ENCODE measurements at regions not wholly inside any gene's neighbourhood (a gene's known extent, or its start where the extent isn't known, plus 50 kb on each side); places are given as distances from the start of the nearest gene placed in this dataset.

- no peaks in the 10 kb centered on the region for H3K27me3 ChIP-seq (ENCODE audit: insufficient read depth, low read length)
- H3K9ac ChIP-seq (ENCODE audit: low read length), result no peak overlapping the region
- H4K20me1 ChIP-seq (ENCODE audit: insufficient read depth, low read length), result no peaks in the 10 kb centered on the region
- FAIRE-seq (no peak), DNase-seq (ENCODE audit: low read depth) (no peak)
- no peak overlapping the region for H3K4me2 ChIP-seq (ENCODE audit: low read length)
- H3K27ac ChIP-seq (ENCODE audit: low read depth, low read length), result no peak overlapping the region
- no peaks in the 10 kb centered on the region for H3K79me2 ChIP-seq (ENCODE audit: insufficient read depth, low read length)
- Mint-ChIP-seq H3K4me3 (ENCODE audit: unreplicated experiment) (no peak overlapping the region), H3K27me3 (ENCODE audit: low read depth, unreplicated experiment) (peaks cover 3% of the 10 kb centered on the region), H3K9me3 (ENCODE audit: unreplicated experiment) (no peaks in the 10 kb centered on the region), H3K27ac (ENCODE audit: unreplicated experiment) (no peak overlapping the region), H3K36me3 (ENCODE audit: low read depth, unreplicated experiment) (no peaks in the 10 kb centered on the region), H3K4me1 (ENCODE audit: low read depth, unreplicated experiment) (no peaks in the 10 kb centered on the region)
- no peak overlapping the region for H3K4me3 ChIP-seq (ENCODE audit: insufficient read depth, low read depth, low read length)
- no peaks in the 10 kb centered on the region for H3K36me3 ChIP-seq (ENCODE audit: insufficient read depth, low read length)
- TF ChIP-seq, protein P1, sequence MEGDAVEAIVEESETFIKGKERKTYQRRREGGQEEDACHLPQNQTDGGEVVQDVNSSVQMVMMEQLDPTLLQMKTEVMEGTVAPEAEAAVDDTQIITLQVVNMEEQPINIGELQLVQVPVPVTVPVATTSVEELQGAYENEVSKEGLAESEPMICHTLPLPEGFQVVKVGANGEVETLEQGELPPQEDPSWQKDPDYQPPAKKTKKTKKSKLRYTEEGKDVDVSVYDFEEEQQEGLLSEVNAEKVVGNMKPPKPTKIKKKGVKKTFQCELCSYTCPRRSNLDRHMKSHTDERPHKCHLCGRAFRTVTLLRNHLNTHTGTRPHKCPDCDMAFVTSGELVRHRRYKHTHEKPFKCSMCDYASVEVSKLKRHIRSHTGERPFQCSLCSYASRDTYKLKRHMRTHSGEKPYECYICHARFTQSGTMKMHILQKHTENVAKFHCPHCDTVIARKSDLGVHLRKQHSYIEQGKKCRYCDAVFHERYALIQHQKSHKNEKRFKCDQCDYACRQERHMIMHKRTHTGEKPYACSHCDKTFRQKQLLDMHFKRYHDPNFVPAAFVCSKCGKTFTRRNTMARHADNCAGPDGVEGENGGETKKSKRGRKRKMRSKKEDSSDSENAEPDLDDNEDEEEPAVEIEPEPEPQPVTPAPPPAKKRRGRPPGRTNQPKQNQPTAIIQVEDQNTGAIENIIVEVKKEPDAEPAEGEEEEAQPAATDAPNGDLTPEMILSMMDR (IDR thresholded peaks at IDR 0.05; ENCODE audit: insufficient read depth, low read depth, low read length), result no peak
- no peak for TF ChIP-seq EZH2 (IDR thresholded peaks at IDR 0.05; ENCODE audit: insufficient read depth, low read length)
- no peak overlapping the region for H2AFZ ChIP-seq (ENCODE audit: low read depth, low read length)
- H3K9me3 ChIP-seq (ENCODE audit: insufficient read depth, low read depth, low read length), result no peaks in the 10 kb centered on the region
- H3K4me1 ChIP-seq (ENCODE audit: insufficient read depth, low read length), result no peaks in the 10 kb centered on the region
Observed at GRCh38 chr2:217004656-217005055, 144.8 kb upstream of the TNP1 start.

- Histone ChIP-seq H3K27ac (ENCODE audit: low read depth, low read length) (no peak overlapping the region), H3K4me3 (ENCODE audit: insufficient read depth, low read depth, low read length) (no peak overlapping the region), H3K27me3 (ENCODE audit: insufficient read depth, low read length) (no peaks in the 10 kb centered on the region), H2AFZ (ENCODE audit: low read depth, low read length) (no peak overlapping the region), H4K20me1 (ENCODE audit: insufficient read depth, low read length) (no peaks in the 10 kb centered on the region), H3K79me2 (ENCODE audit: insufficient read depth, low read length) (no peaks in the 10 kb centered on the region), H3K9ac (ENCODE audit: low read length) (no peak overlapping the region), H3K4me1 (ENCODE audit: insufficient read depth, low read length) (no peaks in the 10 kb centered on the region), H3K4me2 (ENCODE audit: low read length) (no peak overlapping the region), H3K9me3 (ENCODE audit: insufficient read depth, low read depth, low read length) (no peaks in the 10 kb centered on the region), H3K36me3 (ENCODE audit: insufficient read depth, low read length) (no peaks in the 10 kb centered on the region)
- Mint-ChIP-seq H3K27ac (ENCODE audit: unreplicated experiment) (no peak overlapping the region), H3K27me3 (ENCODE audit: low read depth, unreplicated experiment) (peaks cover 18% of the 10 kb centered on the region), H3K9me3 (ENCODE audit: unreplicated experiment) (no peaks in the 10 kb centered on the region), H3K4me3 (ENCODE audit: unreplicated experiment) (no peak overlapping the region), H3K36me3 (ENCODE audit: low read depth, unreplicated experiment) (no peaks in the 10 kb centered on the region), H3K4me1 (ENCODE audit: low read depth, unreplicated experiment) (no peaks in the 10 kb centered on the region)
- FAIRE-seq, result no peak
- DNase-seq (ENCODE audit: low read depth), result no peak
- no peak for TF ChIP-seq EZH2 (IDR thresholded peaks at IDR 0.05; ENCODE audit: insufficient read depth, low read length)
- TF ChIP-seq, protein P1 (IDR thresholded peaks at IDR 0.05; ENCODE audit: insufficient read depth, low read depth, low read length), result no peak
Observed at GRCh38 chr2:217001740-217002139, 141.9 kb upstream of the TNP1 start.

GRCh38 chr2:217000406-217000805 is 140.5 kb upstream of the TNP1 start:
- Histone ChIP-seq H3K27ac (ENCODE audit: low read depth, low read length) (no peak overlapping the region), H3K9me3 (ENCODE audit: insufficient read depth, low read depth, low read length) (no peaks in the 10 kb centered on the region), H3K9ac (ENCODE audit: low read length) (no peak overlapping the region), H4K20me1 (ENCODE audit: insufficient read depth, low read length) (no peaks in the 10 kb centered on the region), H3K4me2 (ENCODE audit: low read length) (no peak overlapping the region), H3K4me1 (ENCODE audit: insufficient read depth, low read length) (no peaks in the 10 kb centered on the region), H3K79me2 (ENCODE audit: insufficient read depth, low read length) (no peaks in the 10 kb centered on the region), H3K27me3 (ENCODE audit: insufficient read depth, low read length) (no peaks in the 10 kb centered on the region), H3K4me3 (ENCODE audit: insufficient read depth, low read depth, low read length) (no peak overlapping the region), H3K36me3 (ENCODE audit: insufficient read depth, low read length) (no peaks in the 10 kb centered on the region), H2AFZ (ENCODE audit: low read depth, low read length) (no peak overlapping the region)
- no peak overlapping the region for H3K4me3 Mint-ChIP-seq (ENCODE audit: unreplicated experiment)
- DNase-seq (ENCODE audit: low read depth) (no peak), FAIRE-seq (no peak)
- peaks cover 21% of the 10 kb centered on the region for H3K27me3 Mint-ChIP-seq (ENCODE audit: low read depth, unreplicated experiment)
- H3K27ac Mint-ChIP-seq (ENCODE audit: unreplicated experiment), result no peak overlapping the region
- TF ChIP-seq, protein P1 (IDR thresholded peaks at IDR 0.05; ENCODE audit: insufficient read depth, low read depth, low read length), result no peak
- TF ChIP-seq EZH2 (IDR thresholded peaks at IDR 0.05; ENCODE audit: insufficient read depth, low read length), result no peak
- H3K9me3 Mint-ChIP-seq (ENCODE audit: unreplicated experiment), result no peaks in the 10 kb centered on the region
- no peaks in the 10 kb centered on the region for H3K4me1 Mint-ChIP-seq (ENCODE audit: low read depth, unreplicated experiment)
- no peaks in the 10 kb centered on the region for H3K36me3 Mint-ChIP-seq (ENCODE audit: low read depth, unreplicated experiment)
